ENCODE measurements at regions not wholly inside any gene's neighbourhood (a gene's known extent, or its start where the extent isn't known, plus 50 kb on each side); places are given as distances from the start of the nearest gene placed in this dataset.
"Not testable (repeated sequence)": the region's sequence is repeated elsewhere in the genome, so short reads cannot be mapped to it uniquely, and the experiment has no call there.

DNA sequence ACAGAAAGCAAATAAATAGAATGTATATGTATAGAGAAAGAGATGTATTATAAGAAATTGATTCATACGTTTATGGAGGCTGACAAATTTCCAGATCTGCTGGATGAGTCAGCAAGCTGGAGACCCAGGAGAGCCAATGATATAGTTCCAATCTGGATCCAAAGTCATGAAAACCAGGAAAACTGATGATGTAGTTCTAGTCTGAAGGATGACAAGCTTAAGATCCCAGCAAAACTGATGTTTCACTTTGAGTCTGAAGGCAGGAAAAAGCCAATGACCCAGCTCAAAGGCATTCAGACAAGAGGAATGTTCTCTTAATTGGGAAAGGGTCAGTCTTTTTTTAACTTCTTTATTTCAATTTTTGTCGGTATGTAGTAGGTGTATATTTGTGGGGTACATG is 102.6 kb downstream of the LHFPL1 start:
- DNase-seq = no peak

DNA sequence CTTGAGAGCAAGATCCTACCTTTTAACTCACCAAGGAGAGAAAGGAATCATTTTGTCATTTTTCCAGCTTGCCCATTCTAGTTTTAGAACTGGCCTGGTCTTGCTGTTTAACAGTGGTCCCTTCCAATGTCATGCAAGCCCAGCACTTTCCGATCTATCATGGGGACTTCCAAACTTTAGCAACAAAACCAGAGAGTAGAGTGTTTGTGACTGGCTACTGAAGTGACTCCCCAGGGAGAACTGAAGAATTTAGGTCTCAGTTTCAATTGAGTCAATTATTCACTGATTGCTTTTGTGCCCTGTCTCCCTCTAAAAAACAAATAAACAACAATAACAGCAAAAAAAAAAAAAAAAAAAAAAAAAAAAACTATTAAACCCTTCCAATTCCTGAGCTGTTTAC is 108.3 kb downstream of the LHFPL1 start:
- DNase-seq = no peak

DNA sequence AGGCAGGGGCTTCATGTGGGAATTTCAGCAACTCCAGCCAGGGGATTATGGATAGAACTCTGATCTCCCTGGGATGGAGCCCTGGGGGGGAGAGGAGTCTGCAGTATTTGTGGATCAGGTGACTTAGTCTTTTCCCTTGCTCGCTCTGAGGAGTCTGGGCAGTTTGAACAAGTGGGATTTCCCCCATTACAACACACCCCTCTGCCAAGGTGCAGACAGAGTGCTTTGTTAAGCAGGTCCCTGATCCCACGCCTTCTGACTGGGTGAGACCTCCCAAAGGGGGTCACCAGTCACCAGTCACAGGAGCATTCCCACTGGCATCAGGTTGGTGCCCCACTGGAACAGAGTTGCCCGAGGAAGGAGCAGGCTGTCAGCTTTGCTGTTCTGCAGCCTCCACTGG is 123.9 kb downstream of the LHFPL1 start:
- DNase-seq = no peak

DNA sequence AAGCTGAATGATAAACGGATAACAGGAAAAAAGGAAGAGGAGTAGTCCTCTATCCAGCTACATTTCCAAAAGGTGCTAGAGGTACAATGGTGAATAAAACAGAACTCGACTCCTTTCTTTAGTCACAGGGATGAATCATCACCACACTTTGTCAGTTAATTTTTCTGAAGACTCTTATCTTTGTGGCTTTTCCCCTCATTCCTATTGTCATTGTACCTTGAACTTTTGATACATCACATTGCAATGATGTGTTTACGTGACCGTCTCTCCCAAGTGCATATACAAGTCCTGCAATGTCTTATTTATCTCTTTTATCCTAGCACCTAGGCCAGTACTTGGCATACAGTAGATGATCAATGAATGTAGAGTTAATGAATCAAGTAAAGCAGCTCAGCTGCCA is 134.7 kb downstream of the LHFPL1 start:
- DNase-seq = no peak

DNA sequence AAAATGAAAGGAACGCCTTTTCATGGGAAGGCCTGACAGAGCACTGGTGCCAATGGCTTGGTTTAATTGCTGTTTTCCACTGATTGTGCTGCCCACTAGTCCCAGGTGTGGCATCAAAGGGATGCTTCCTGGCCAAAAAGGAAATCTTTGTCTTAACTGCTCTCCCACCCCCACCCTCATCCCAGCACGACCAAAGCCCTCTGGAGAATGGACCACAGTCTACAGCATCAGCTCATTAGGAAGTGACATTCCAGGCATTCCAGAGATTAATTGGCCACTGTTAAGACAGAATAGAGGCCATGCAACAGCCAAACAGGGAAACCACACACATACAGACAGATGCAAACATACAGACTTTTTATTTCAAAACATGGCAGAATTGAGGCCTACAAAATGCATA is 143.2 kb downstream of the LHFPL1 start:
- no peak for DNase-seq

DNA sequence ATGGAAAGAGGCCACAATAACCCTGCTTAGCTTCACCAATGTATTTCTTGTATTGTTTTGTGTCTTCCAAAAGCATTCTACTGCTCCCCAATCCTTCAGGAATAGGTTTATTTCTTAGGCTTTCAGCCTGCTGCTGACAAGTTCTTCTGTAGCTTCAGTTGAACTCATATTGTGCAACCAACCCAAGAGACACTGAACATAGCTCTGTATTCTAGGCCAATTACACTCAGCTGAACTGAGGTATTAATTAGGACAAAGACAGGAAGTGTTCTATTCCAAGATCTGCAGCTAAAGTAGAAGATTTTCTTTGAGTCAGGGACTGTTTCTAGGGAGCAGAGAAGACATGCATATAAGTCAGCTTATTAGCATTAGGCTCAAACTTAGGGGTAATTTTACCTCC is 151.8 kb downstream of the LHFPL1 start:
- DNase-seq = no peak

DNA sequence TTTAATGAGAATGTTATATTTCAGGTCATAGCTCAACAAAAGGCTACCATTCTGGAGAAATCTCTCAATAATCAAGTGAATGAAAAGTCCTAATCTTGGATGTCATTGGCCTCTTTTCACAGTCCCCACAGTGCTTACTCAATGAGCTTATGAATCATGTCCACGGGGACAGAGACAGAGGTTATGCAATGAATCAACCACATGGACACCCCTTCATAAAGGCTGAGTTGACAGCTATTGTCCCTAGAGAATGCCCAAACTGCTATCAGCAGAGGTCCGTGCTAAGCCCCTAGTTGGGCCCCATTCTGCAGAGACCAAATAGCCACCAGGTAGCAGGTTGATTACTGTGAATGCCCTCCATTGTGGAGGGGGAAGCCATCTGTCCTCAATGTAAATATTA is 158.1 kb downstream of the LHFPL1 start:
- DNase-seq = peak in 1 of 2 experiments; percentile 40

DNA sequence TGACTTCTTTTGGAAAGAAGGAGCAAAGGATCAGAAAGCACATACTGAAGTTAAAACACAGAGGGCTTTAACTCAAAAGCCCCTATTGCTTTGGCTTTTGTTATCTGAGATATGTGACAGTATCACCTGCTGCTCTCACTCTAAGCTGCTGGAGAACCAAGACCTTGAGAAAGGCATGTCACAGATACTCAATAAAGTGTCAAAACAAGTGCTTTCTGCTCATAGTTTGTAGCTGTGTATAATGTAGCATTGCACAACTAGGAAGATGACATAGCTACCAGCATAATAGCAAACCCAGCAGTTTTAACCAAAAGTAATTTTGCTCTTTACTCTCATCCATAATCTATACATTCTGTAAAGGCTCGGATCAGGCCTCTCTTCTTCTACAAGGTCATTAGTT is 159.6 kb downstream of the LHFPL1 start:
- no peak for DNase-seq

DNA sequence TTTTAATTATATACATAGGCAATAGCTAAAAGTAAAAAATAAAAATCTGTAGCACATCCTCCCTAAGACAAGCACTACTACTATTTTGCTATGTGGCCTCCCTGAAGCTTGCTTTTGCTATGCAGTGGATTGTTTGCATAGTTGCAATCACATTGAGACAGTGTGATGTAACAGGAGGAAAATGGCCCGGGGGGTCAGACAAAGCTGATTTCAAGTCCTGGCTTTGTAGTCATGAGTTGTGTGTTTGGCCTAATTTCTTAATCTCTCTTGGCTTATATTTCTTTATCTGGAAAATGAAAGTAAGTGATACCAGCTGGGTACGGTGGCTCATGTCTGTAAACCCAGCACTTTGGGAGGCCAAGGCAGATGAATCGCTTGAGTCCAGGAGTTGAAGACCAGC is 166.6 kb downstream of the LHFPL1 start:
- DNase-seq = no peak

DNA sequence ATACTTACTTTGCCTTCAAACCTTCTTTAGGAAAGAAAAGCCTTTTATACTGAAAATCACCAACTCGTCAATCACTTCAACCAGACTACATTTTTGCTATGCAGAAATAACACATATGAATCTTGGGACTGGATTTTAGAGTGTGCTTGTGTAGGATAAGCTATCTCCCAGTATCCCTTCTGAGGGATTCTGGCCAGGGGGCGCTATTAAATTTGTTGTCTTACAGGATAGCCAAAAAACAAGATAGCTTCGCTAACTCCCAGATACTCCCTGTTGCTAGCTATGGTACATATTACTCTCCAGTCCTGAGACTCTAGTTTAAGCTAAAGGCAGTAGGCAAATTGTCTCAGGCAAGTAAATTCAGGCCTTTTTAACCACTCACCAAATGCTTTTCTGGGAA is 167.2 kb downstream of the LHFPL1 start:
- peak in 1 of 2 experiments; percentile 28 for DNase-seq

DNA sequence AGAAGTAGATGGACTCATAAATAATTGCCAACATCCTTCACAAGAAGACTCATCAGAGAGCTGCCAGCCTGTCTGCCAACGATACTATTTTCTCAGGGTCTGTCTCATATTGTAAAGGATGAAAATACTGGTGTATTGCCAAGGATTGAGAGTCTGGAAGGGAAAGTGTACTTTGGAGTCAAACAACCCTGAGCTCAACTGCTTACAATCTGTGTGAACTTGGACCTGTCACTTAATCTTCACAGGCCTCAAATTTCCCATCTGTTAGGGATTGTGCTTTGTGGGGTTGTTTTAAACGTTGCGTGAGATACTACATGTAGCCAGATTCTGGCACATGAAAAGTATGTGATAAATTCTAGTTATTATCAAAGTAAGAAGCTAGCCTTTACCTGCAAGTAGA is 169.1 kb downstream of the LHFPL1 start:
- no peak for DNase-seq

DNA sequence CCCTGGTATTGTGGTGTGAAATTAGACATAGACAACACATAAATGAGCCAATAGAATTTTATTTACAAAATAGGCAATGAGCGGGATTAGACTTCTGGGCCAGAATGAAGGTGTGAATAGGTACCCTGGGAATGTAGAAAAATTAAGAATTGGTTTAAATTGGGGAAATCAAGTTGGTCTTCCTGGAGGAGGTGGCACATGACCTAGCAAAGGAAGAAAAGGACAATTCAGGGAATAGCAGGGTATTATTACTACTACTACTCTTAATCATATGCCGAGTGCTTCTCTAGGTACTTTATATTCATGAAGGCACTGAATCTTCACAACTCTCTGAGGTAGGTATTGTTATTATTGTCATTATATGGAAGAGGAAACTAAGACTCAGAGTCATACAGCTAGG is 202.1 kb downstream of the LHFPL1 start:
- DNase-seq = no peak

DNA sequence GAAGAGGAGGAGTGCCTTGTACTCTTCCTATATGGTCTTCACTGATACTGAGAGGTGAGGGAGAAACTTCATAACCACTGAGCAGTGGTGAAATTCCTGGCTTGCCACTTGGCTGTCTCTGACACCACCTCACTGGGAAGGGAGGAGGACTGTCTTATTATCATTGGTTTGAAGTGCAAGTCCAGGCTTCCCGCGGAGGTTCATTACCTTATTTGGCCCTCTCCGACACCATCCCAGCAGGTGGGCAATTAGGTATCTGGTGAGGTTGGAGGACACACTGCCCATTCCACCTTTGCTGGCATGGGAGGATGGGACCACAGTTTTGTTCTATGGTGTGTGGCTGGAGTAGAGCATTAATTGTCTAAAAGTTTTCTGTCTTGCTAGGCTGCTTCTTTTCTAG is 206.1 kb downstream of the LHFPL1 start:
- no peak for DNase-seq

DNA sequence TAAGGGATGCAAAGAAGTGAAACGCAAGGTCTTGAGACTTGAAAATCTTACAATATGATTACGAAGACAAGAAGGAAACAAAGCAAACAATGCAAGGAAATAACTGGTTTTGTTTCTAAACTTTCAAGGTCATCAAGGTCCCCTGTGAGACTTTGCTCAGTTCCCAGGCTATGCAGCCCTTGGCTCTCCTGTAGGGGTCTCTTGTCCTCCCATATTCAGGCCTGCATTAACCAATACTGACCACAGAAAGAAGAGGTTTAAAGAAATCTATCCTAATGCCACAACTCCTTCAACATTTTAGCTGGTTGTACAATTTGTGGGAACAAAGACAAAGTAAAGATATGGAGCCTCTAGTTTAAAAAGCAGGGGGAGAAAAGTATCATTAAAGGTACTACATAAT is 209.2 kb downstream of the LHFPL1 start:
- DNase-seq = no peak

DNA sequence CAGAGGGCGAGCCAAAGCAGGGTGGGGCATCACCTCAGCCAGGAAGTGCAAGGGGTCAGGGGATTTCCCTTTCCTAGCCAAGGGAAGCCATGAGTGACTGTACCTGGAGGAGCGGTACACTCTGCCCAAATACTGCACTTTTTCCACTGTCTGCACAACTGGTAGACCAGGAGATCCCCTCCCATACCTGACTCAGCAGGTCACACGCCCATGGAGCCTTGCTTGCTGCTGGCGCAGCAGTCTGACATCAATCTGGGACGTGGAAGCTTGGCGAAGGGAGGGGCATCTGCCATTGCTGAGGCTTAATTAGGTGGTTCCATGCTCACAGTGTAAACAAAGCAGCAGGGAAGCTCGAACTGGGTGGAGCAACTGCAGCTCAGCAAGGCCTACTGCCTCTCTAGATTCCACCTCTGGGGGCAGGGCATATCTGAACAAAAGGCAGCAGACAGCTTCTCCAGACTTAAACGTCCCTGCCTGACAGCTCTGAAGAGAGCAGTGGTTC is 217.7 kb downstream of the LHFPL1 start:
- DNase-seq = not testable (repeated sequence)

DNA sequence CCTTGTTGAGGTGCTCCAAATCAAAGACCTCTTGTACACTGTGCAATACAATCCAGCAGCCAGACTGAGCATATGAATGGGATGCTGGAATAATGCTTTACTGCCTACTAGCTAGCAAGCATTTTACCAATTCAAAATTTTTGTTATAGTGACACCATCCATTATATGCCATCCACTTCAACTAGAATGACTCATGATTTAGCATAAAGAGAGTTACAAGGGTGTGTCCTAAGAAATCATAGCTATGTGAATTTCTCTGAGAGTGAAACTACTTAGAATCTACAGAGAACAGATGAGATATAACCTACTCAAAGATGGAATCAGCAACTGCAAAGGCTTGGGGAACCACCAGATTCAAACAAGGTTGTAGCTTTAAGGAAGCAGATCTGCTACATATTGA is 221.9 kb downstream of the LHFPL1 start:
- DNase-seq = no peak

DNA sequence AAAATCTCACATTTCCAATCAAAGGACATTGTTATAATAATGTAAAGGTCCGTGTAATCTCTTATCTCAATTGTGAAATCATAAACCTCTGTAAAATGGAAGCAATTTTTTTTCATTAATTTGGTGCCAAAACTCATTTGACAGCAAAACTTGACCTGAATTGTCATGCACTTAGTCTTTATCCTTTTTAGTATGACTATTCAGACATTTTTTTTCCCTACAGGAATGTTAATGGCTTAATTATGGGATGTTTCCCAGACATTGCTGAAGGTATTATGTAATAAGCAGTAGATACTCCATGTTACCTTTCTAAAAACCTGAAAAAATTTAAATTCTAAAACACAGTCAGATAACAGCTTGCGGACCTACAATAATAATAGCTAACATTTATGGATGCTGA is 228.9 kb downstream of the LHFPL1 start:
- DNase-seq = no peak

DNA sequence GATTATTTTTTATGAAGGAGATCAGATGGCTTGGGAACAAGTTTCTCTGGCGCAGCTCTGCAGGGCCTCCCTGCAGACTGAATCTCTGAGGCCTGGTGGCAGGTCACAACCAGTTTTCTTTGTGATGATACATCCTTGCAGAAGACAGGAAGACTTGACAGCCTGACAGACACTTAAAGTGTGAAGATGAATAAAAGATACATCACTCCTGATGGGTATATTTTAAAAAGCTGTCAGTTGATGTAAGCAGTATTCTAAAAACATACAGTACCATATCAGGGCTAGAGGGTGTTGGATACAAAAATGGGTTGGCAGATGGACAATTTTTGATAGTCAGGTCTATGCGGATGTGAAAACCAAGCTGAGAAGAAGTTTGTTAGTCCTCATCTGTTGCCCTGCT is 239.5 kb downstream of the LHFPL1 start:
- DNase-seq = no peak

DNA sequence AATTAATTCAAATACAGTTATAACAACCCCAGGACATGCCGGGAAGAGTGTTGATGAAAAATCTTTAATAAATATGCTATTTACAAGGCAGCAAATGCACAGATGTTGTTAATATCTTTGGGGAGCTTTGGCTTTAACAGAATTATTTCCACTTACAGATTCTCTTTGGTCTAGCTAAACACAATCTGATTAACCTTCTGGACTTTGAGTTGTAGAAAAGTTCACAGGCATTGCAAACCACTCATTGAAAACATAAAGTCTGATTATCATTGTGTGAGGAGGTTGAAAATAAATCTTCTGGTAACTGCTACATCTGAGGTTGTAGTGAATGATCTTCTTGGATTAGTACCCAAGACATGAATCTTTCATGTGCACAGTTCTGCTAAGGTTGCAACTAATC is 255.6 kb downstream of the LHFPL1 start:
- no peak for DNase-seq

DNA sequence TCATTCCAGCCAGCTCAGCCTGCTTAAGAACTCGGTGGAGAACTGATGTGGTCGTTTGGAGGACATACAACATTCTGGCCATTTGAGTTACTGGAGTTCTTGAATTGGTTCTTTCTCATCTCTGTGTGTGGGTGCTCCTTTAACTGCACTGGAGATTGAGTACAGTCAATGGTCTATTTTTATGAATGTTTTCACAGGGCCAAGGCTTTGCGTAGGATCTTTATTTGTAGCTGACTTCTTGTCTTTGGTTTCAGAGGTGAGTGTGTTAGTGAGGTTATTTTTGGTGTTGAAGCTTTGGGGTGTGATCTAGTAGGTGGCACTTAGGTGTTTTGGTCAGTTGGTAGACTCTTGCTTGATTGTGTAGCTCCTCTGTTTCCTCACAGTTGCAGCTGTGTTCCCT is 288.4 kb downstream of the LHFPL1 start:
- no peak for DNase-seq

DNA sequence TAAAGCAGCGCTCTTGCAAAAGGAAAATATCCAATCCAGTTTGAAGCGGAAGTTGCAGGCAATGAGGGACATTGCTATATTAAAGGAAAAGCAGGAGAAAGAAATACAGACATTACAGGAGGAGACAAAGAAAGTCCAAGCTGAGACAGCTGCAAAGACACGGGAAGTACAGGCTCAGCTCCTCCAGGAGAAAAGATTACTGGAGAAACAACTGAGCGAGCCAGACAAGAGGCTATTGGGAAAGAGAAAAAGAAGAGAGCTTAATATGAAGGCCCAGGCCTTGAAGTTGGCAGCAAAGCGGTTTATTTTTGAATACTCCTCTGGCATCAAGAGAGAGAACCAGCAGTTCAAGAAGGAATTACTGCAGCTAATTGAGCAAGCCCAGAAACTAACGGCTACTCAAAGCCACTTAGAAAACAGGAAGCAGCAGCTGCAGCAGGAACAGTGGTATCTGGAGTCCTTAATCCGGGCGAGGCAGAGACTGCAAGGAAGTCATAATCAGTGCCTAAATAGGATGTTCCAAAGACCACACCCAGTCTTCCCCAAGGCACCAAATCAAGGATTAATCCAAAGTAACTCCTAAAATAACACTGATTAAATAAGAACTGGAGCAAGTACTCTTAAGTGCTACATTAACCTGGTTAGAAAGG is 298.0 kb downstream of the LHFPL1 start:
- peak; percentile 80 to 87 for DNase-seq

DNA sequence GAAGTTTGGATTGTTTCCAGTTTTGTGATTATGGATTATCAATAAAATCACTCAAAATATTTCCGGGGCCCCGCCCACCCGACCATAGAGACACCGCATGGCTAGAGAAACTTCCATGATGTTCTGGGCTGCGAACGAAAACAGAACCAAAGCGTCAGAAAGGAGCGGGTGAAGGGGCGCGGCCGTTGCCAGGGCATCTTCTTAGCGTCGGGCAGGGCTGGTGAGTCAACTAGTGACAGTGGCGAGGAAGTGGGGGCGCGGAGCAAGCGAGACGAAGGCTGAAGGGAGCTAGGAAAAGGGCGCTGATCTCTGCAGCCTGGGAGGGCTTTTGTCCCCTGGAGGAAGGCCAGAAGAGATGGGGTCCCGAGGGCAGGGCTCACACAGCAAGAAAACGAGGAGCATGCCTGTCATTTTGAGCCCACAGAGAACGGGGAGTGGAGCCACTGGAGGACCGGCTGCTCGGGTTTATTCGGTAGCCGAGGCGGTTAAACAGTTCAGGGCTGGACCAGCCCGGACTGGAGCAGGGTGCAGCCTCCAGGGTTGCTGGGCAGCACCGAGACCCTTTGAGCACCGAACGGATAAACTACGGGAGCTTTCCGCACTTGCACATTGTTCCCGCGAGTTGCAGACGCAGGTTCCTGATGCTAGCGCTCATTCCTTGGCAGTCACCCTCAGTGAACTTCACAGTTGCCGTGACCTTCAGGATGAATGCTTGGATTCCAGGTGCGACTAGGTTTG is 298.1 kb upstream of the TRPC5 start:
- no peak for DNase-seq

DNA sequence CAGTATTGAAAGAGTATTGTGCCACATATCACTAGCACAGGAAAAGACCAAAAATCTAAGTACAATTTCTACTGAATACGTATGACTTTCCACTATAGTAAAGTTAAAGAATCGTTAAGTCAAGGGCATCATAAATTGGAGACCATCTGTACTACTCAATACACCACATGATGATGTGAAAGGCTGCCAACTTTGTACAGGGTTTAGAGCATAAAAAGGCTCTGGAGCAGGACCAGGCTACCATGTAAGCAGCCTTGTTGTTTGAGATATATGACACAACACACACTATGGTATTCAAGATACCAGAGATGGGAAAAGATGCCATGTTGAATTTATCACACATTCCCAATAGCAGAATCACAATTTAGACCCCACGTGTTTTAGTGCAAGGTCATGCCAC is 294.9 kb upstream of the TRPC5 start:
- DNase-seq = peak in 1 of 2 experiments; percentile 22

DNA sequence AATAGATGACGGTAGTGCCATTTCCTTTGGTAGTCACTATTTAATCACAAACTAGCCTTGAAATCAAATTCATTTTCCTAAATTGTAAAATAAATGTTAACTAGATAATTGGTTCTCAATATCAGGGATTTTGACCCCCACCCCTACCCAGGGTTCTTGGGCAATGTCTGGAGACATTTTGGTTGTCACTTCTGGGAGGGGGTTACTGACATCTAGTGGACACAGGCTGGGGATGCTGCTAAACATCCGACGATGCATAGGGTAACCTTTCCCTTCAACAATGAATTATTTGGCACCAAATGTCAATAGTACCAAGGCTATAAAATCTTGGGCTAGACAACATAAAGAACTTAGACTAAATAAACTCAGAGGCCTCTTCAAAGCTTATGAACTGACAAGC is 285.8 kb upstream of the TRPC5 start:
- peak; percentile 31 to 37 for DNase-seq

DNA sequence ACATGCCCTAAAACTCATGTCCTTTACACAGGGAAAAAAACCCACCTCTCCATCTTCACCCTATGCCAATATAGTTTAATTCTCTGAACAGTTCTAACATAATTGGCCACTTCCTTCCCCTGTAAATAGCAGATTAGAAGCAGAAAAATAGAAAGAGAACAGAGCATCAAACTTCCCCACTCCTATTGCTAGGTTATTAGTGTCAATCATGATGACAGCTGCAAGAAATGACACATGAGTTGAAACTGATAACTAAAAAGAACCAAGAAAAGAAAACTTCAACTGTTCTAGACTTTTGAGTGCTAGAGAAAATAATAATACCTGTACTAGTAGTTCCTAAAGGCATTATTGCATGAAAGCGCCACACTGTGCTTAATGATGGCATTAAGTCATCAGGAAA is 284.5 kb upstream of the TRPC5 start:
- DNase-seq = no peak
